PC-9 (cell line): ENCODE measurements at regions not wholly inside any gene's neighbourhood (a gene's known extent, or its start where the extent isn't known, plus 50 kb on each side); places are given as distances from the start of the nearest gene placed in this dataset.

ENCODE experiments used
- BruUV-seq: library from RNA; stranded (reverse); fragments of 400-500 nt; replicated peaks from 2 replicates; lab custom pipeline; 2021; lab: Mats Ljungman, UMichigan
- CTCF ChIA-PET: fragments of 300-600 bp; sonication (Branson Sonifier 250); formaldehyde crosslinking; loops from one replicate; lab custom pipeline; 2022; ENCODE audit warnings: antibody characterized with exemption; lab: Charles Lee
- POLR2A ChIA-PET: fragments of 300-600 bp; sonication (Branson Sonifier 250); formaldehyde crosslinking; loops from one replicate; lab custom pipeline; 2022; ENCODE audit warnings: antibody characterized with exemption; ENCODE audit not compliant: unreplicated experiment; lab: Charles Lee
- DNase-seq, 2 experiments: peaks; one replicate each; pipeline versions ENCODE4 v3.0.0 to v3.0.0-alpha.2; 2015 to 2022; ENCODE audit warnings: mixed read lengths in 1 of 2
- H2AFZ ChIP-seq: fragments of 200-600 bp; sonication (generic); 2 replicates; pipeline ENCODE4 v1.8.1; 2017; ENCODE audit warnings: antibody characterized with exemption
- H3F3A ChIP-seq: fragments of 200-600 bp; sonication (generic); 2 replicates; pipeline ENCODE4 v1.8.1; 2017; ENCODE audit warnings: antibody characterized with exemption, mild to moderate bottlenecking, low read depth; ENCODE audit not compliant: insufficient read depth
- H3K27ac ChIP-seq: fragments of 200-600 bp; sonication (generic); 2 replicates; pipeline ENCODE4 v1.6.1; 2016; ENCODE audit warnings: mixed run types
- H3K27me3 ChIP-seq: fragments of 200-600 bp; sonication (generic); 2 replicates; pipeline ENCODE4 v1.6.1; 2016; ENCODE audit warnings: low read depth, mixed run types; ENCODE audit not compliant: insufficient read depth
- H3K36me3 ChIP-seq: fragments of 200-600 bp; sonication (generic); 2 replicates; pipeline ENCODE4 v1.6.1; 2016; ENCODE audit warnings: low read depth, mixed run types
- H3K4me1 ChIP-seq: fragments of 200-600 bp; sonication (generic); replicated peaks from 2 replicates; pipeline ENCODE4 v1.6.1; 2016; ENCODE audit warnings: mixed run types; ENCODE audit not compliant: insufficient read depth
- H3K4me2 ChIP-seq: fragments of 200-600 bp; sonication (generic); 2 replicates; pipeline ENCODE4 v1.6.1; 2017; ENCODE audit warnings: mixed run types
- H3K4me3 ChIP-seq: fragments of 200-600 bp; sonication (generic); 2 replicates; pipeline ENCODE4 v1.6.1; 2016; ENCODE audit warnings: mixed run types
- H3K79me2 ChIP-seq: fragments of 200-600 bp; sonication (generic); 2 replicates; pipeline ENCODE4 v1.6.1; 2017; ENCODE audit warnings: low read depth, mixed run types
- H3K9me2 ChIP-seq: fragments of 200-600 bp; sonication (generic); 2 replicates; pipeline ENCODE4 v1.8.1; 2017; ENCODE audit warnings: mild to moderate bottlenecking; ENCODE audit not compliant: insufficient read depth
- H3K9me3 ChIP-seq: fragments of 200-600 bp; sonication (generic); 2 replicates; pipeline ENCODE4 v1.8.1; 2016; ENCODE audit warnings: low read depth; ENCODE audit not compliant: insufficient read depth
- H4K20me1 ChIP-seq: fragments of 200-600 bp; sonication (generic); 2 replicates; pipeline ENCODE4 v1.8.1; 2017; ENCODE audit not compliant: insufficient read depth
- CTCF ChIP-seq: fragments of 200-600 bp; sonication (generic); conservative IDR thresholded peaks from 2 replicates; pipeline ENCODE4 v1.6.1; 2017; ENCODE audit warnings: mixed run types, antibody characterized with exemption, mild to moderate bottlenecking, moderate library complexity
- EZH2 ChIP-seq: fragments of 200-600 bp; sonication (generic); IDR thresholded peaks from 2 replicates; pipeline ENCODE4 v1.8.0; 2017; ENCODE audit warnings: antibody characterized with exemption, low read depth
- intact Hi-C: fragments of 100-400 bp; cut with micrococcal nuclease; formaldehyde crosslinking; loops from one replicate; pipeline ENCODE4 v1.10.0; 2022; ENCODE audit not compliant: unreplicated experiment

GRCh38 chr15:97052513-97052912 lies 722.0 kb downstream of the NR2F2 start:
- no peak for TF ChIP-seq CTCF
- TF ChIP-seq EZH2: no peak
- Histone ChIP-seq H3K4me2 (no peak overlapping the region), H3K27ac (no peak overlapping the region), H3K79me2 (no peaks in the 10 kb centered on the region), H3K9me3 (no peaks in the 10 kb centered on the region), H3K36me3 (no peaks in the 10 kb centered on the region), H3F3A (no peaks in the 10 kb centered on the region), H3K4me1 (no peaks in the 10 kb centered on the region), H2AFZ (no peak overlapping the region), H3K9me2 (no peaks in the 10 kb centered on the region), H3K27me3 (no peaks in the 10 kb centered on the region), H3K4me3 (no peak overlapping the region), H4K20me1 (no peaks in the 10 kb centered on the region)
- intact Hi-C loops: no loop called here
- CTCF ChIA-PET: no interaction called here
- BruUV-seq: no TSS peak
- POLR2A ChIA-PET: no interaction called here
- no peak for DNase-seq

GRCh38 chr15:97053635-97054034 lies 723.1 kb downstream of the NR2F2 start:
- no peaks in the 10 kb centered on the region for H3K9me2 ChIP-seq
- no peaks in the 10 kb centered on the region for H3K4me1 ChIP-seq
- intact Hi-C loops: no loop called here
- no peak overlapping the region for H3K4me3 ChIP-seq
- no peak for TF ChIP-seq EZH2
- TF ChIP-seq CTCF: no peak
- DNase-seq: no peak
- H4K20me1 ChIP-seq: no peaks in the 10 kb centered on the region
- no peak overlapping the region for H3K4me2 ChIP-seq
- no peaks in the 10 kb centered on the region for H3K27me3 ChIP-seq
- no peaks in the 10 kb centered on the region for H3K9me3 ChIP-seq
- H2AFZ ChIP-seq: no peak overlapping the region
- ChIA-PET POLR2A (no interaction called here), CTCF (no interaction called here)
- BruUV-seq: no TSS peak
- H3K27ac ChIP-seq: no peak overlapping the region
- no peaks in the 10 kb centered on the region for H3K36me3 ChIP-seq
- H3F3A ChIP-seq: no peaks in the 10 kb centered on the region
- no peaks in the 10 kb centered on the region for H3K79me2 ChIP-seq

GRCh38 chr15:97057503-97057902 lies 727.0 kb downstream of the NR2F2 start:
- Histone ChIP-seq H4K20me1 (no peaks in the 10 kb centered on the region), H3K79me2 (no peaks in the 10 kb centered on the region), H3K27ac (no peak overlapping the region), H3K9me3 (no peaks in the 10 kb centered on the region), H3F3A (no peaks in the 10 kb centered on the region), H3K4me3 (no peak overlapping the region), H3K4me2 (no peak overlapping the region), H3K27me3 (no peaks in the 10 kb centered on the region), H2AFZ (no peak overlapping the region), H3K4me1 (no peaks in the 10 kb centered on the region), H3K36me3 (no peaks in the 10 kb centered on the region), H3K9me2 (no peaks in the 10 kb centered on the region)
- ChIA-PET POLR2A (no interaction called here), CTCF (no interaction called here)
- BruUV-seq: no TSS peak
- no peak for DNase-seq
- intact Hi-C loops: no loop called here
- no peak for TF ChIP-seq EZH2
- TF ChIP-seq CTCF: no peak
